GM12875 (cell line): ENCODE measurements at regions not wholly inside any gene's neighbourhood (a gene's known extent, or its start where the extent isn't known, plus 50 kb on each side); places are given as distances from the start of the nearest gene placed in this dataset.

Experiments
- H3K4me3 ChIP-seq: one replicate; pipeline ENCODE4 v1.5.1; 2011; ENCODE audit warnings: low read depth, low read length, control low read depth
- CTCF ChIP-seq: IDR thresholded peaks from 2 replicates; pipeline ENCODE4 v1.5.1; 2011; ENCODE audit warnings: low read depth, mild to moderate bottlenecking, control low read depth, inconsistent platforms, low read length, moderate library complexity, borderline replicate concordance; ENCODE audit not compliant: insufficient read depth

- no peak overlapping the region for H3K4me3 ChIP-seq
- no peak for TF ChIP-seq CTCF
These were observed 111.2 kb upstream of the CST7 start for GRCh38 chr20:24837781-24838450.

GRCh38 chr20:24838546-24839535 is 110.2 kb upstream of the CST7 start:
- no peak for TF ChIP-seq CTCF
- H3K4me3 ChIP-seq, result no peak overlapping the region

GRCh38 chr20:24840121-24840713 is 108.9 kb upstream of the CST7 start:
- H3K4me3 ChIP-seq, result no peak overlapping the region
- TF ChIP-seq CTCF, result no peak

GRCh38 chr20:24842274-24842917 is 106.7 kb upstream of the CST7 start:
- no peak for TF ChIP-seq CTCF

GRCh38 chr20:24842918-24843715 is 106.0 kb upstream of the CST7 start:
- no peak overlapping the region for H3K4me3 ChIP-seq
- TF ChIP-seq CTCF, result no peak

More at GRCh38 chr20:24842274-24842917, 106.7 kb upstream of the CST7 start:
- no peak overlapping the region for H3K4me3 ChIP-seq

- no peak overlapping the region for H3K4me3 ChIP-seq
- TF ChIP-seq CTCF, result no peak
These were observed 98.9 kb upstream of the CST7 start for GRCh38 chr20:24850176-24850575.
